WTC11 (cell line): ENCODE measurements at regions not wholly inside any gene's neighbourhood (a gene's known extent, or its start where the extent isn't known, plus 50 kb on each side); places are given as distances from the start of the nearest gene placed in this dataset.

Source experiments
- CREB1 ChIP-seq: sonication (generic); formaldehyde crosslinking; IDR thresholded peaks from 2 replicates; pipeline ENCODE4 v1.8.0; 2023; ENCODE audit warnings: mild to moderate bottlenecking, missing genetic modification reagents
- EMX1 ChIP-seq: fragments of 250-450 bp; sonication (Bioruptor Pico); IDR thresholded peaks from 2 replicates; pipeline ENCODE4 v1.8.0; 2021; ENCODE audit warnings: mild to moderate bottlenecking
- ZNF263 ChIP-seq: sonication (generic); formaldehyde crosslinking; IDR thresholded peaks from 2 replicates; pipeline ENCODE4 v1.8.1; 2022; ENCODE audit warnings: low read depth, mild to moderate bottlenecking, moderate library complexity, missing genetic modification reagents
- TF ChIP-seq, protein P1 (sequence below): fragments of 200-600 bp; IDR thresholded peaks from 2 replicates; pipeline ENCODE4 v1.8.0; 2022; ENCODE audit warnings: antibody characterized with exemption
- TF ChIP-seq, protein P2 (sequence below): sonication (generic); formaldehyde crosslinking; IDR thresholded peaks from 2 replicates; pipeline ENCODE4 v1.8.1; 2023; ENCODE audit warnings: mild to moderate bottlenecking, missing genetic modification reagents
- TF ChIP-seq, protein P3 (sequence below): sonication (generic); formaldehyde crosslinking; IDR thresholded peaks from 2 replicates; pipeline ENCODE4 v1.8.0; 2022; ENCODE audit warnings: mild to moderate bottlenecking, missing genetic modification reagents

DNA sequence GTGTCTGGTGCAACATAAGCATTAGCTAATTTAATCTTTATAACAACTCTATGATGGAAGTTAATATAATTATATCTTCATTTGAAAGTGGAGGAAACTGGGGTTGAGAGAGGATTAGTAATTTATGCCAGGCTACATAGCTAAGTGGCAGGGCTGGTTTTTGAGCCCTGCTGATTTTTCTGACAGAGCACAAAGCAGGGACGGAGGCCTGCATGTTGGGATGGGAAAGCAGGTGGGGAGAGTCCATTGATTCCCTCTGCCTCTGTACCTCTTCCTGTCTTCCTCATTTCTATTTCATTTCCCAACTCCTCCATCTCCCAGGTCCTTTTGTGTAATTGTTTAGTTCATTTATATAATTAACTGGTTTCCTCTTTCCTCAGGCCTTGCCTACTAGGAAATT is 251.6 kb upstream of the ZPLD1 start:
- TF ChIP-seq, protein P1, sequence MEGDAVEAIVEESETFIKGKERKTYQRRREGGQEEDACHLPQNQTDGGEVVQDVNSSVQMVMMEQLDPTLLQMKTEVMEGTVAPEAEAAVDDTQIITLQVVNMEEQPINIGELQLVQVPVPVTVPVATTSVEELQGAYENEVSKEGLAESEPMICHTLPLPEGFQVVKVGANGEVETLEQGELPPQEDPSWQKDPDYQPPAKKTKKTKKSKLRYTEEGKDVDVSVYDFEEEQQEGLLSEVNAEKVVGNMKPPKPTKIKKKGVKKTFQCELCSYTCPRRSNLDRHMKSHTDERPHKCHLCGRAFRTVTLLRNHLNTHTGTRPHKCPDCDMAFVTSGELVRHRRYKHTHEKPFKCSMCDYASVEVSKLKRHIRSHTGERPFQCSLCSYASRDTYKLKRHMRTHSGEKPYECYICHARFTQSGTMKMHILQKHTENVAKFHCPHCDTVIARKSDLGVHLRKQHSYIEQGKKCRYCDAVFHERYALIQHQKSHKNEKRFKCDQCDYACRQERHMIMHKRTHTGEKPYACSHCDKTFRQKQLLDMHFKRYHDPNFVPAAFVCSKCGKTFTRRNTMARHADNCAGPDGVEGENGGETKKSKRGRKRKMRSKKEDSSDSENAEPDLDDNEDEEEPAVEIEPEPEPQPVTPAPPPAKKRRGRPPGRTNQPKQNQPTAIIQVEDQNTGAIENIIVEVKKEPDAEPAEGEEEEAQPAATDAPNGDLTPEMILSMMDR: no peak
- TF ChIP-seq EMX1 (no peak), ZNF263 (CRISPR knock-in tag) (no peak), CREB1 (CRISPR knock-in tag) (no peak)
- TF ChIP-seq, protein P2, sequence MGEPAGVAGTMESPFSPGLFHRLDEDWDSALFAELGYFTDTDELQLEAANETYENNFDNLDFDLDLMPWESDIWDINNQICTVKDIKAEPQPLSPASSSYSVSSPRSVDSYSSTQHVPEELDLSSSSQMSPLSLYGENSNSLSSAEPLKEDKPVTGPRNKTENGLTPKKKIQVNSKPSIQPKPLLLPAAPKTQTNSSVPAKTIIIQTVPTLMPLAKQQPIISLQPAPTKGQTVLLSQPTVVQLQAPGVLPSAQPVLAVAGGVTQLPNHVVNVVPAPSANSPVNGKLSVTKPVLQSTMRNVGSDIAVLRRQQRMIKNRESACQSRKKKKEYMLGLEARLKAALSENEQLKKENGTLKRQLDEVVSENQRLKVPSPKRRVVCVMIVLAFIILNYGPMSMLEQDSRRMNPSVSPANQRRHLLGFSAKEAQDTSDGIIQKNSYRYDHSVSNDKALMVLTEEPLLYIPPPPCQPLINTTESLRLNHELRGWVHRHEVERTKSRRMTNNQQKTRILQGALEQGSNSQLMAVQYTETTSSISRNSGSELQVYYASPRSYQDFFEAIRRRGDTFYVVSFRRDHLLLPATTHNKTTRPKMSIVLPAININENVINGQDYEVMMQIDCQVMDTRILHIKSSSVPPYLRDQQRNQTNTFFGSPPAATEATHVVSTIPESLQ (CRISPR knock-in tag): no peak
- TF ChIP-seq, protein P3, sequence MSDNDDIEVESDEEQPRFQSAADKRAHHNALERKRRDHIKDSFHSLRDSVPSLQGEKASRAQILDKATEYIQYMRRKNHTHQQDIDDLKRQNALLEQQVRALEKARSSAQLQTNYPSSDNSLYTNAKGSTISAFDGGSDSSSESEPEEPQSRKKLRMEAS: no peak
